LHCN-M2 (cell line): ENCODE measurements at regions not wholly inside any gene's neighbourhood (a gene's known extent, or its start where the extent isn't known, plus 50 kb on each side); places are given as distances from the start of the nearest gene placed in this dataset.

ENCODE experiments used
- DNase-seq: peaks from one replicate; pipeline ENCODE4 v3.0.0-alpha.2; 2012; ENCODE audit warnings: low read depth

- no peak for DNase-seq
Observed at GRCh38 chr17:34527908-34528470, 51.4 kb upstream of the TMEM132E start.

DNA sequence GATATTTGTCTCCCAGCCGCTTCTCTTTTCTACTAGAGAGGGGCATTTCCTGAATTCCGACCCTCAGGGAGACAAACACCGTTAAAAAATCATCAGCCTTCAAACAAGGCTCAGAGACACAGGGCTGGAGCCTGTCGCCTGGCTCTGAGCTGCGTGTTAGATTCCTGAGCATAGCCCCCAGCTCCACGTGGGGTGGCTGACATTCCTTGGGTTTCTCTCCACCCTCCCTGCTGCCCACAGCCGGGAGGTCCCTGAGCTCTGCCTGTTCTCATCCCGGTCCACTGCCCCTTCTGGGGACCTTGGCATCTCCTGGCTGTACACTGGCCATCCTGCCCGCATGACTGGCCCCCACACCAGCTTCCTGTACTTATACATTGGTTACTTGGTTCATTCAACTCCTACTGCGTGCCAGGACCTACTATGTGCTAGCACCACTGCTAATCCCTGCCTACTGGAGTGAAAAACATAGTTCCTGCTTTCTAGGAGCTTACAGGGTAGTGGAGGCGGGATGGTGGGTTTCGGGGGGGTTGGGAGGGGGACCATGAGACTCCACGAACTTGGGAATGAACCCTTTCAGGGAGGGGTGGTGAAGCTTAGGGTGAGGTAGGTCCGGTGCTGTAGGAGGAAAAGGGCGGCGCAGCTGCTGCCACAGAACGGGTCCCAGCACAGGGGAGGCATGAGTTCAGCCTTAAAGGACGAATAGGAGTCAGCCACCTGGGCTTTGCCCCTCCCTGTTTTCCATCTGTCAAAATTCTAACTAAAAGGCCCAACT lies 52.1 kb upstream of the TMEM132E start:
- no peak for DNase-seq

GRCh38 chr17:34525651-34526050 lies 53.7 kb upstream of the TMEM132E start:
- DNase-seq: no peak

GRCh38 chr17:34521955-34522354 lies 57.4 kb upstream of the TMEM132E start:
- no peak for DNase-seq

DNA sequence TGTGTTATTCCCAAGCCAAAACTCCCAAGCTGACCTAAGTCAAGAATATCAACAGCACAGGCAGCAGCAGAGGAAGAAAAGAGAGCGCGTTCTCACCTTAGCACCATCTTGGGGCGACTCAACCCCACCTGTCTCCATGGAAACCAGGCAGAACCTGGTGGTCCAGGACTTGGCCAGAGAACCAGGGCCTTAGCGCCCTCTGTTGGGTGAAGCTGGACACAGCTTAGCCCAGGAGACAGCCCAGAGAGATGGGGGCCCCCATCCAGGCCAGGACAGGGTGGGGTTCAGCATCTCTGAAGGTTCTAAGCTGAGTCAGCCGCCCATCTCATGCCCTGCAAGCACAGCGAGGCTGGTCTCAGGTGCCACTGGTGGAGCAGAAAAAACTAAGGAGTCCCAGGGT lies 60.1 kb upstream of the TMEM132E start:
- no peak for DNase-seq

- no peak for DNase-seq
Observed at GRCh38 chr17:34517406-34517805, 62.0 kb upstream of the TMEM132E start.

DNA sequence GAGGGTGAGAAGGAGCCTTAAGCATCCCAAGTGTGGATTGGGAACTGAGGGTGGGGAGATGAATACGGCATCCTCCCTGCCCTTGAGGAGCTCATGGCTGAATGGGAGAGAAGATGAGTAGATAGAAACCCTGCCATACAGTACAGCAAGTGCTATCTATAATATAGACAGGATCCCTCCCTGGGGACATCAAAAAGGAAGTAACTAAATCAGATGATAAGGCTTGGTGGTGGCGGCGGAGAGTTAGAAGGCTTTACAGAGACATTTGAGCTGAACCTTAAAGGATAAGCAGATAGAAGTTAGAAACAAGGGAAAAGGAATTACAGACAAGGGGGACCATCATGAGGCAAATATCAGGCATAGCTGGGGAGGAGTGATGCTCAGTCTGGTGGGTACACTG lies 67.5 kb upstream of the TMEM132E start:
- no peak for DNase-seq

DNA sequence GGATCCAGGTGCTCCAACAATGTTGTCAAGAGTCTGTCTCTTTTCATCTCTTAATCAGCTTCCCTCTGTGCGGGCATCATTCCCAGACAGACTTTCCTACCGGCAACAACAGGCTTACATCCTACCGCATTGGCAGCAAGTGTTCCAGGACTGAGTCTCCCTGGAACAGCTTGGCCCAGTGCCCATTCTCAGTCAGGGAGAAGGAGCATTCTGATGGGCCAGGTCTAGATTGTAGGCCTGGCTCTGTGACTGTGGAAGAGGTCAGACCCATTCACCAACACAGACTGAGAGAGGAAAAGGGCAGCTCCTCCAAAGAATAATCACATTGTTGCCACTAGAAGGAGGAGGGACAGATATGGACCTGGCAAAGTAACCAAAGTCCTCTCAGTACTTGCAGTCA lies 68.1 kb upstream of the TMEM132E start:
- no peak for DNase-seq

- DNase-seq: no peak
Observed at GRCh38 chr17:34504814-34505484, 74.4 kb upstream of the TMEM132E start.

- DNase-seq: no peak
Observed at GRCh38 chr17:34503528-34504195, 75.7 kb upstream of the TMEM132E start.

- DNase-seq: no peak
Observed at GRCh38 chr17:34502426-34502825, 77.0 kb upstream of the TMEM132E start.

- DNase-seq: no peak
Observed at GRCh38 chr17:34499576-34499975, 79.8 kb upstream of the TMEM132E start.

GRCh38 chr17:34493917-34494316 lies 85.5 kb upstream of the TMEM132E start:
- no peak for DNase-seq

DNA sequence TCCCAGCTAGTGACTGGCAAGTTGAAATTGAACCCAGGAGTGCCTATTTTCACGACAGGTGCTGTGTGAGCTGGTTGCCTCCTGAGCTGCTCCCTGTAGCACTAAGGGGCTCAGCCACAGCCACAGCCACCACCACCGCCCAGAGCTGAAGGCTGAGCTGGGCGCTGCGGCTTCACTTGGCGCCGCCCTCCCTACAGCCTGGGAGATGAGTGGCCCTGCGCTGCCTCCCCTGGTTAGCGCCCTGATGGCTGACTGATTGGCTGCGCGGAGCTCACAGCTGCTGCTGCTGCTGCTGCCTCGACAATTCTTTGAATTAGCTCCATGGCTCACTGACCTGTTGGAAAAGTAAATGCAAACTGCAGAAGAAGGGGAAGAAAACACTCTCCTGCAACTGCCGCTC lies 91.8 kb upstream of the TMEM132E start:
- no peak for DNase-seq

DNA sequence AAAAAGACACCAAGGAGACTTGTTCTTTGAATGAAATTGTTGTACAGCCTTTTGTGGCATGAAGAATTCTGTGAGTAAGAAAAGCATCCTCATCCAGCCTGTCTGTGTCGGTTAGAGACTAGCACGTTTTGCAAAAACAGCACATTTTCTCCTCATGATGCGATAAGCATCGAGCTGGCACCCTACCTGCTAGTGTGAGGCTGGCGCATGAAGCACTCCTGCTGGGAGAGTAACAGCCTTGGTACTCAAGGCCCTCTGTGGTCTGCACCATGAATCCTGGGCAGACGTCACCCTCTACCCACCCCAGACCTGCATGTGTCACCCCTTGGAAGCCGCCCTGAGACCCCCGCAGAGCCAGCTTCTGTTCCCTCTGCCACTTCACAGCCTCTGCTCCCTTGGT lies 92.6 kb upstream of the TMEM132E start:
- no peak for DNase-seq

- DNase-seq: no peak
Observed at GRCh38 chr17:34485999-34486398, 93.4 kb upstream of the TMEM132E start.

GRCh38 chr17:34484193-34484733 lies 95.1 kb upstream of the TMEM132E start:
- no peak for DNase-seq

- DNase-seq: no peak
Observed at GRCh38 chr17:34482730-34483129, 96.7 kb upstream of the TMEM132E start.

- DNase-seq: no peak
Observed at GRCh38 chr17:34481779-34482178, 97.6 kb upstream of the TMEM132E start.

- DNase-seq: no peak
Observed at GRCh38 chr17:34479371-34479770, 100.0 kb upstream of the TMEM132E start.

DNA sequence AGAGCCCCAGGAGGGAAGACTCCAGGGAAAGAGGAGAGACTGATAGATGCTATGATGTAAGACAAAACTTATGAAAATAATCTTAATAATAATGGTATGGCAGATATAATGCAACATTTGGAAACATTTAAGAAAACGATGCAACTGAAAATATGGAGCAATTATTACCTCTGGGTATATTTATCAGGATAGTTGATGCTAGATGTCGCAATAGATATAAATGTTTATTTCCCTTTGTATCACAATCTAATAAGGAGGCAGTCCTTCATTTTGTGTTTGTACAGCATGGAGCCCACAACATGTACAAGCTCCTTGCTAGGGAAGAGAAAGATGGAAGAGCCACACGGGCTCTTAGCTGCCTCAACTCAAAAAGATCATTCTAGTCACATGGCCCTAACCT lies 101.1 kb upstream of the TMEM132E start:
- DNase-seq: no peak

GRCh38 chr17:34475296-34475695 lies 104.1 kb upstream of the TMEM132E start:
- no peak for DNase-seq
